Activated CD4-positive, alpha-beta T cell treated with anti-CD3 and anti-CD28 coated beads, Interleukin-2, amount 50 U/mL, for 48 hours (primary cell): ENCODE measurements at regions not wholly inside any gene's neighbourhood (a gene's known extent, or its start where the extent isn't known, plus 50 kb on each side); places are given as distances from the start of the nearest gene placed in this dataset.
"Not testable (repeated sequence)": the region's sequence is repeated elsewhere in the genome, so short reads cannot be mapped to it uniquely, and the experiment has no call there.

Experiments used
- DNase-seq, 2 experiments: peaks; one replicate each; pipeline ENCODE4 v3.0.0-alpha.2; 2020

DNA sequence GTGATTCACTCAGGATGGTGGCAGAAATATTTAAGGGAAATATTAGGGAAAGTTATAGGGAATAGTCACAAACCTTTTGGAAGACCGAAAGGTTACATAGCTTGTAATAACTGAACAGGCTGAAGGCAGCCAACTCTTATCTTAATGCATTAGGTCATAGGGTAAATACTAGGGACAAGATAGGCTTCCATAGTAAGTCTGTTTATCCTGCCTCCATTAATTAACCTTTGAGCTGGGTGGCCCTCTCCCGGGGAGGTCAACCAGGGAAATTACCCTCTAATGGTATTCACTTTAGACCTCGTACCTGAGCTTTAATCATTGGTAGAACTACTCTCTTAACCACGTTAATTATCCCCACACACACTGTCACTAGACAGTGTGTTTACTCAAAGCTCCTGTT lies 981.8 kb downstream of the SLC16A7 start:
- no peak for DNase-seq

DNA sequence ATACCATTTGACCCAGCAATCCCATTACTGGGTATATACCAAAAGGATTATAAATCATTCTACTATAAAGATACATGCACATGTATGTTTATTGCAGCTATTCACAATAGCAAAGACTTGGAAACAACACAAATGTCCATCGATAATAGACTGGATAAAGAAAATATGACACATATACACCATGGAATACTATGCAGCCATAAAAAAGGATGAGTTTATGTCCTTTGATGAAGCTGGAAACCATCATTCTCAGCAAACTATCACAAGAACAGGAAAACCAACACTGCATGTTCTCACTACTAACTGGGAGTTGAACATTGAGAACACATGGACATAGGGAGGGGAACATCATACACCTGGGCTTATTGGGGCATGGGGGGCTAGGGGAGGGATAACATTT lies 991.8 kb downstream of the SLC16A7 start:
- DNase-seq = not testable (repeated sequence)

DNA sequence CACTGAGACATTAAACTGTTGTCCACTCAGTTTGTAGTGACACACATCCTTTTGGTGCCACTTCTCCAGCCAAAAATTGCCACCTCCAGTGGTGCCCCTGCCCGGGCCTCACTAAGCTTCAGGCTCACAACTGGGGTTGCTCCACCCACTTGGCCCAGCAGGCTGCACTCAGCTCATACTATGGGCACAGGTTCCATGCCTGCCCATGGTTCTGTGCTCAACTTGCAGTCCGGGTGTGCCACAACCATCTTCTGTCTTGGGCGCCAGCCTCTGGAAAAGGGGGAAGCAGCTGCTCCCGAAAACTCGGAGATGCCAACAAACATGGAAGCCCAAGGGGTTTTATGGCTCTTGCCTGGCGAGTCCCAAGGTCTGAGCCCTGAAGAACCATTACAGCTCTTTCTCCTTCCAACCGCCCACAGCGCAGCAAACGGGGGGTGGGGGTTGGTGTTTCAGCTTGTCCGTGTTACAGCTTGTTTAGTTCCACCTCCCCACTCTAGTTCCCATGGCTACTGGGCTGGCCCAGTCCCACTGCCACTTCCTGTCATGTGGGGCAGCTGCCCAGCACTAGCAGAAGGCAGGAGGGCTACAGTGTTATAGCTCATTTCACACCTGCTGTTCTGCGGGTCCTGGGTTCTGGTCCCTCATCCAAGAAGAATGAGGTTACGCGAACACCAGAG lies 998.3 kb downstream of the SLC16A7 start:
- no peak for DNase-seq

DNA sequence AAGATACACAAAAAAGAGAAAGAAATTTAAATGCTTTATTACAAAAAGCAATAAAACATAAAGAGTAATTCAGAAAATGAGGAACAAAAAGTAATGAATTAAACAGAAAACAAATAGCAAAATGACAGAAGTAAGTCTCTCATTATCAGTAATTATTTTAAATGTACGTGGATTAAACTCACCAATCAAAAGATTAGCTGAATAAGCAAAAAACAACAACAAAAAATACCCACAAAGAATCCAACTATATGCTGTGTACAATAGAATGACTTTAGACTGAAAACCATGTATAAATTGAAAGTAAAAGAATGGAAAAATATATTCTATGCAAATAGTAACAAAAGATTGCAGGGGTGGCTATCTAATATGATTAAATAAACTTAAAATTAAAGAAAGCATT lies 1006.8 kb downstream of the SLC16A7 start:
- no peak for DNase-seq

DNA sequence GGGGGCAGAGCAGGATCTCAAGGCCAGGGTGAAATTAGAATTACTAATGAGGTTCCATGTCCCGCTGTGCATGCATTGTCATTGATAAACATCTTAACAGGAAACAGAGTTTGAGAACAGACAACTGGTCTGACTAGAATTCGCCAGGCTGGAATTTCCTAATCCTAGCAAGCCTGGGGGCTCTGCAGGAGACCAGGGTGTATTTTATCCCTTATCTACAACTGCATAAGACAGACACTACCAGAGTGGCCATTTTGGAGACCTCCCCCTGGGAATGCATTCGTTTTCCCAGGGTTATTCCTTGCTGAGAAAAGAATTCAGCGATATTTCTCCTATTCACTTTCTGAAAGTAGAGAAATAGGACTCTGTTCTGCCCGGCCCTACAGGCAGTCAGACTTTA lies 1007.6 kb downstream of the SLC16A7 start:
- DNase-seq = not testable (repeated sequence)

DNA sequence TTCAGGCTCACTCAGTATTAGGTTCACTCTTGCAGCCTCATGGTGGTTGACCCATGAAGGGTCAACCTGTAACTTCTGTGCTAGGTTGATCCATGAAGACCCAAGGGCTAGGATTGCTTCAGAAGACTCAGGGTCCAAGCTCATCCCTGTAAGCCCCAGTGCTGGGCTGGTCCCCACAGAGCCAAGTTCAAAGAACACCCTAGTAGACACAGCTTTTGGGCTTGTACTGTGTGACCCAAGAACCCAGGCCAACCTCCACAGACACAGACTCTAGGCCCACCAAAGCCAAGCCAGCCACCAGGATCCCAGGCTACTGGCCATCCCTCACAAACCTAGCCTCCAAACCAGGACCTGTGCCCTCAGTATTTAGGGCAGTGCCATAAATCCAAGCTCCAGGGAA lies 1020.6 kb downstream of the SLC16A7 start:
- no peak for DNase-seq

DNA sequence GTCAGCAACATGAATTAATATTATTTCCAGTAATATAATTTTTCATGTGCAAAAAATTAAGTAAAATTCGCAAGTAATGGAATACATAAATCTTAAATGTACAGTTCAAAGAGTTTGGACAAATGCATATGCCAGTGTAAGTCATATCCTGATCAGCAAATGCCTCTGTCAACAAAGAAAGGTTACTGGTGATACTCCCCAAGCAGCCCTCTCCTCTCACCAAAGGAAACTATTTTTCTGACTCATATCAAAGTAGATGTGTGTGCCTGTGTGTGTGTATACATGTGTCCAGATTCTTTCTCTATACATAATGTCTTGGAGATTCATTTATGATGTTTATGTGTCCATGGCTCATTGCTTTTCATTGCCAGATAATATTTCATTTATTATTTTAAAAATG lies 1035.0 kb downstream of the SLC16A7 start:
- no peak for DNase-seq

DNA sequence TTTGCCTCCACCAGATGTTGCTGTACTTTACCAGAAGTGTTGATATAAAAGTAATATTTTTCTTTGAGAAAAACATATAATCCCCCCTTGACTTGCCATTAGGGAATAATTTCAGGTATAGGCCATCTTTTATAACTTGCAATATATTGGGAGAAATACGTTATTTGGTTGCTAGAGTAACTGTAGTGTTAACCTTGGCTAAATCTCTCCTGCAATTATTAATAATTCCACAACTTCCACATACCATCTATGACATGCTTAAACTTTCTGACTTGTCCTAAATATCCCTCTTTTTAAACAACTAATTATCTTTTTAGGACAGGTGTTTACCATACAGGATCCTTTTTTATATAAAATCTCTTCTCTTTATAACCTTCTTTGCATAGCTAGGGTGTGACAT lies 1048.2 kb downstream of the SLC16A7 start:
- no peak for DNase-seq

DNA sequence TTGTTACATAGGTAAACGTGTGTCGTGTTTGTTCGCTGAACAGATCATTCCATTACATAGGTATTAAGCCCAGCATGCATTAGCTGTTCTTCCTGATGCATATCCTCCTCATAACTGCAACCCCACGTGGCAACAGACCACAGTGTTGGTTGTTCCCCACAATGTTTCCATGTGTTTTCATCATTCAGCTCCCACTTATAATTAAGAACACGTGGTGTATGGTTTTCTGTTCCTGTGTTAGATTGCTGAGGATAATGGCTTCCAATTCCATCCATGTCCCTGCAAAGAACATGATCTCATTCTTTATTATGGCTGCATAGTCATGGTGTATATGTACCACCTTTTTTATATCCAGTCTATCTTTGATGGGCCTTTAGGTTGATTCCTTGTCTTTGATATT lies 1071.1 kb downstream of the SLC16A7 start:
- DNase-seq = no peak

DNA sequence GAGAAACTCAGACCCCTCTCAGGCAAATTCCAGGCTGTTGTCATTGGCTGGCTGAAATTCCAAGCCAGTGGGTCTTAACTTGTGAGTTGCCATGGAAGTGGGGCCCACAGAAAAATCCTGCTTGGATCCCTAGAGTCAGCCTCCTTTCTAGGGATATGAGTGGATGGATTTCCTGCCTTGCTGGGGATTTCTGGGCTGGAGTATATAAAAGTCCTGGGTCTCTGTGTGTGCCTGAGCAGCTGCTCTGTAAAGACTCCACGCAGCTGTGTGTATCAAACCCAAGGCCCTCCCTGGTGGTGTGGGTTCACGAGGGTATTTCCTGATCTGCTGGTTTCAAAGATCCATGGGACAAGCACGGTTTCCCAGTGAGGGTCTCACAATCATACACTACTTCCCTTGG lies 1077.1 kb downstream of the SLC16A7 start:
- no peak for DNase-seq

DNA sequence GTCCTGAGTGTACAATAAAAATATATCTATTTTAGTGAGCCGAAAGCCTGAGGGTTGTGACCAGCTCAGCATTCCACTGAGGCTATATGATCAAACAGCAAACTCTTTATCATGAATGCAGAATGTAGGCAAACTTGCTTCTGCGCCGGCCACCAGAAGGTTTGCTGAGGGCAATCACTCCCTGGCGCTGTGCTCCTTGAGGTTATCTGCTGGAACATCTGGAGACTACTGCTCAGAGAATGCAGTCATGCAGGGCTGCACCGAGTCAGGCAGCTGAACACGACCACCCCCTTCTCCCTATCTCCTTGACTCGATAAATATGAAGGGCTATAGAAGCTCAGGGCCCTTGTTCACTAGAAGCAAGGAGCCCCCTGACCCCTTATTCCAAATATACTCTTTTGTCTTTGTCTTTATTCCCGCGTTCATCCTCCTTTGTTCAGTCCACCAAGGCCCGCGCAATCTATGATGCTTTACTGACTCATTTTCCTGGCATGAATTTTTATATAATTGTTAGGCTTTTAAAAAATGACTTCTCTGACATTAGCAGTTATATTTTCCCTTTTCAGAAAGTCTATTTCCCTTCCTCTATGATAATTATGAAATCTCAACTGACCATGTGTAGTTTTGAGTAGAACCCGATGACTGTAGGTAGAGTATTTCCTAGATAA lies 1089.3 kb downstream of the SLC16A7 start:
- no peak for DNase-seq

DNA sequence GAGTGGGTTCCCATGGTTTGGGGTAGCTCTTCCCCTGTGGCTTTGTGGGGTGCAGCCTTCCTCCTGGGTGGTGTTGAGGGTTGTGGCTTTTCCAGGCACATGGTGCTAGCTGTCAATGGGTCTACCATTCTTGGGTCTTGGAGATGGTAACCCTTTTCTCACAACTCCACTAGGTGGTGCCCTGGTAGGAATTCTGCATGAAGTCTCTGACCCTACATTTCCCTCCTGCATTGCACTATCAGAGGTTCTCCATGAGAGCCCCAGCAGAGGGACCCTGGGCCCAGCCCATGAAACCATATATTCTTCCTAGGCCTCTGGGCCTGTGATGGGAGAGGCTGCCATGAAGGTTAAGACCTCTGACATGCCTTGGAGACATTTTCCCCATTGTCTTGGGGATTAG lies 1093.3 kb downstream of the SLC16A7 start:
- DNase-seq = no peak

DNA sequence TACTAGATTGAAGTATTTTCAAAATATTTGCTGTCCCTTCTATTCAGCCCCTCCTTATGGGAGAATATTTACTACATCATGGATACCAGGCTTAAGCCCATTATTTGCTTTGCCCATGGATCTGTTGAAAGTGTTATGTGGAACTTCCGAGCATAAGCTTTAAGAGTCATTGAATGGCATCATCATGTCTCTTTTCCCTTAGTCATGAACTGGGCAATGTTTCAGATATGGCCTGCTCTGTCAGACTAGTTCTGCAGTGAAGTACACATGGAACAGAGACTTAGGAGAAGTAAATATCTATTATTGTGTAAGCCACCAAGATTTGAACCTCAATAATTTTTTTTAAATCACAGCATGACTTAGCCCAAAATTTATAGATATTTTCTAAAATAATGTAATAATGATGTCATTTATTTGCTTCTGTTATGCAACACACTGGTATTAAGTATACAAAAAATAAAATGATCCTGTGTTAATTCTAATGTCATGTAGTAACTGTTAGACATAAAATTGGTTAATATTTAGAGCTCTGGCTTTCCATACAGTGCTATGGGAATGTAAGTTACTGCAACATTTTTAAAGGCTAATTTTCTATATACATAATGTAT lies 1097.3 kb downstream of the SLC16A7 start:
- DNase-seq = no peak

DNA sequence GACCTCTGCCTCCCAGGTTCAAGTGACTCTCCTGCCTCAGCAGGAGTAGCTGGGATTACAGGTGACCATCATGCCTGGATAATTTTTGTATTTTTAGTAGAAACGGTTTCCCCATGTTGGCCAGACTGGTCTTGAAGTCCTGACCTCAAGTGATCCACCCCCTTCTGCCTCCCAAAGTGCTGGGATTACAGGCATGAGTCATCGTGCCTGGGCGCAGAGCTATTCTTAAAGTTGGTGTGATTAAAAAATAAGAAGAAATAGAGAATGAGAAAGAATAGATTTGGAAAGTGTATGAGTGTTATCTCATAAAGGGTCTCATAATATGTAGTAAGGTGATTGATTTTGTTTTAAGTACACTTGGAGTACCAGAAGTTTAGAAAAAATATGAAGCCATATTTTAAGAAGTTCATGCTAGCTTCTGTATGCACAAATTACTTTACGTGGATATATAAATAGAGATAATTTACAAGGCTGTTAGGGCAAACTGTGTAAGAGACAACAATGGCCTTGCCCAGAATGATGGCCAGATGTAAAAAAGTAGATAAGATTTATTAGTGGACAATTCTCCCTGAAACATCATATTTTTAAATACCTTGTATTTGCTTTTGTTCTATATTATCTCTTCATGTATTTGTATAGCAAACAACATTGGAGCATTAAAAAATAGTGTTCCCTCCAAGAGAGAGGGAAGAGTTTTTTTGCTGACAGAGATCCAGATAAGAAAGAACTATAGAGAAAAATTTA lies 1108.5 kb downstream of the SLC16A7 start:
- no peak for DNase-seq

DNA sequence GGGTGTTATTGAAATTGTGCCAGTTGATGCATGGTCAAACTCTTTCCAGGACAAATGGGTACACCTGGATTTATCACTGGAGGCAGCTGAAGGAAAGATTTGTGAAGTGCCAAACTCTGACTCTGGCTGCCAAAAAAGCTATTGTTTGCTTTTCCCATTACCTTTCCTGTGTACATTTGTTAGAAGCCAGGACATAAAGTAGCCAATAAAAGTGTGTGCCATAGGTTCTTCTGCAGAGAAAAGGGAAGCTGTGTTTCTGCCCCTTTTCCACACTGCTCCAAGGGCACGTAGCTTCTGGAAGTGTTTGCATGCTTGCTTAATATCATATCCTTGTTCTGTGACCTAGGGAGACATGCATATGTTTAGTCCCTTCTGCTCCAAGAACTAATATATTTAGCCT lies 1114.4 kb downstream of the SLC16A7 start:
- no peak for DNase-seq

DNA sequence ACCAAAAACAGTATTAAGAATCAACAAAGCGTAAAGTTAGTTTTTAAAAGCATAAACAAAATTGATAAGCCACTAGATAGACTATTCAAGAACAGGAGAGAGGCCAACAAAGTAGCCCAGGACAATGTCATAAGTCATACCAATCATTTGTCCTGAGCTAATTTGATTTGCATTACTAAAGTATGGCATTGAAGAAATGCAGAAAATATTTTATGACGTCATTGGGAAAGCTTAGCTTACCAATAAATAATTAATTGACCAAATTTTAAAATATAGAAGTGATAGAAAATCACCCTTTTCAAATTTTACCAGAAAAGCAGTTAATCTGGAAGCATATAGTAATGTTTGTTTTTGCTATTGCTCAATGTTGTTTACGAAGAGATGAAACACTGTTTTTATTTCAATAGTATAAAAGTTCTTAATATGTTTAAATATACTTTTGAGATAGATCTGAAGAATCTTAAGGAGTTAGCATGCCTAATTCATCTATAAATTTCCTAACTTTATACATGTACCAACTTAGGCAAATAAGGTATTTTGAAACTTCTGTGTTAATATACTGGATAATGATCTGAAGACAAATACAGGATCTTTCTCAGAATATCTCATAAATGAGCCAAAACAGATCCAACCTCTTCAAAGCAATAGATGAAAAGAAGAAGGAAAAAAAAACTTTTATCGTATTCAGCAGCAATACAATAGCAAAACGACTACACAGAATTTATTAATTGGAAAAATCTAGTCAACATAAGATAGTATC lies 1118.5 kb downstream of the SLC16A7 start:
- DNase-seq = no peak

DNA sequence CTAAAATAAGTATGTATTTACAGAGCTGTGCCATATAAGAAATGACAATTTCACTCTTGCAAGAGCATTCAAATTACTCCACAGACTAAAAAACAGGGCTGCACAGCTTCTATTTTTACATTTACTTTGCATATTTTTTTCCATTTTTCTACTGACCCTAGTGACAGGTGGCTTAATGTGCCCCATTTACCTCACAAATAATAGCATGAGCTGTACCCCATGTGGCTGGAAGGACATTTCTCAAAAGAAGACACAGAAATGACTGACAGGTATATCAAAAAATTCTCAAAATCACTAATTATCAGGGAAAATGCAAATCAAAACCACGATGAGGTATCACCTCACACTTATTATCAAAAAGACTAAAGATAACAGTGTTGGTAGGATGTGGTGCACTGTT lies 1128.6 kb downstream of the SLC16A7 start:
- no peak for DNase-seq

DNA sequence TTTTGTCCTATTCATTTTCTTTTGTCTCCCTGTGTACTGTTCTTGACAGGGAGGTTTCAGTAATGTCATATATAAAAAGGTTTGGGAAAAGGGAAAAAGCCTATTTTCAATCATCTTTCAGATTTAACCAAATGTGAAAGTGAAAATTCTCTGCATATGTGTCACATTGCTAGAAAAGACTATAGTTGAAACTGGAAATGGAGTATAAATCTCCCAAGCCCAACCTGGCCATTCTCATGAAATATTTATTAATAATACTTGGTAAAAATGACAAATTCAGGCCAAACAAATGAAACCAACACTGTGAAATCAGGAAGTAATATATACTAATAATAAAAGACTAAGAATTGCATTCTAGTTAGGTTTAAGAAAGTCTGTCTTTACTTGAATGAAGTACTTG lies 1129.2 kb downstream of the SLC16A7 start:
- no peak for DNase-seq

DNA sequence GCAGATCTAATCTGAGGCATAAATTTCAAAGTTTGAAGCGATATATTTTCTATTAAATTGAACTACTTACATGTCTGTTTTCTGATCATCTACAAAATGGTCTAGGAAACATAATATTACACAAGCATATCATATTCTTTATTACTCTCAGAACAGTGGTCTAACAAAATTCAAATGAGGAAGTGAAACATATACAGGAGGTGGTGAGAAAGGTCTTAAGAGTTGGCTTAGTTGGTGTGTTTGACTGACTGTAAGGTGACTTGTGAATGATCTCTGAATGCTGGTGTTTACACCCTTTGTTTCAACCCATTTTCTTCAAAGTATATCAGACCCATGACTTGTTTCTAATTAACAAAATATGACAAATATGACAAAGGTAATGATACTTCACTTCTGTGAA lies 1156.8 kb downstream of the SLC16A7 start:
- no peak for DNase-seq

DNA sequence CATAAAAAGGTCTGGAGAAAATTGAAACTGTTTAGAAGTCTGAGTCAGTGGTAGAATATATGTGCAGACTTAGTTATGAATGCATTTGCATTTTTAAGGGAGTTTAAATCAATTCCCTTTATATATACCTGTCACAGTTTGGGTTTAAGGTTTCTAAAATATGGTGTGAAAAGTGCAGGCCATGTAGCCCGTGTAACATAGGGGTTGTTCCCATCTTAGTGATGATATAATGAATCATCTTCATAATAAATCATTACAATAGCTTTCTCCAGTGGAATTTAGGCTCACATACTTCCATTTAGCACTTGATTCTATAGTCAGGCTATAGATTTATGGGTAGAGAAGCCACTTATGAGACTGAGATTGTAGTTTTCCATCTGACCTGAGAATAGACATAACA lies 1162.4 kb downstream of the SLC16A7 start:
- no peak for DNase-seq

DNA sequence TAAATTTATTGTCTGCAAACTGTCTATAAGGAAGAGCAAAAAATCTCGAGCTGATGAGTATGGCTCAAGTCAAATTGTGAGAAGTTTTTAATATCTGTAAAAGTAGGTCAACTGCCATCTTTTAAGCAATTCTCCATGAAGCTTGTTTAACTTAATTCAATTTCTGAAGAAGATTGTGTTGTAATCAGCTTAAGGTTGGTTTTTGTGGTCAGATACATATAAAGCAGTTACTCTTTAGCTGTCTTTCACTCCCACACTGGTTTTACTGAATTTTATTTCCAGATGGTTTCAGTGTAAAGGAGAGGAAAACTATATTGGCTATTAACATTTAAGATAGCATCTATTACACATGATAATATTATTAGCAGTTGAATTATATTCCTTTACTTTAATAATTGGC lies 1165.1 kb downstream of the SLC16A7 start:
- no peak for DNase-seq

DNA sequence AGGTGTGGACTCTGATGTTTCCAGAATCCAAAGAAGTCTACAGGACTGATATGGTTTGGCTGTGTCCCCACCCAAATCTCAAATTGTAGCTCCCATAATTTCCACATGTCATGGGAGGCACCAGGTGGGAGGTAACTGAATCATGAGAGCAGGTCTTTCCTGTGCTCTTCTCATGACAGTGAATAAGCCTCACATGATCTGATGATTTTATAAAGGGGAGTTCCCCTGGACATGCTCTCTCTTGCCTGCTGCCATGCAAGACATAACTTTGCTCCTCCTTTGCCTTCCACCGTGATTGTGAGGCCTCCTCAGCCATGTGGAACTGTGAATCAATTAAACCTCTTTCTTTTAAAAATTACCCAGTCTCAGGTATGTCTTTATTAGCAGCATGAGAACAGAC lies 1205.3 kb downstream of the SLC16A7 start:
- DNase-seq = not testable (repeated sequence)

DNA sequence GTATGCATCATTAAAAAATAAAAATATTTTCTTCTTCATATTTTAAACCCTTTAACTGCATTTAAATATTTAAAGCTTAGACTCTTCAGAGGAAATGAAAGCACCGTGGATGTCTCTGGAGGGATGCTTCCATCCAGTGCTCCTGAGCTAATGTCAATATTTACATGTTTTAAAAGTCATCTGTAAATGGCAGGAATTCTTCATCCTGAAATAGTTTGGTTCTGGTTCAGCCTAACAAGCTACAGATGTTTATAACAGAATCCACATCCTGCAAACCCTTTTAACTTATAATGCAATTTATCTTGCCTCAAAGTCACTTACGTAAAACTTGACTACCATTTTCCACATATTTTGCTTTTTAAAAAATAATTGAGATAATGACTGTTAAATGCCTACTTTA lies 1207.3 kb downstream of the SLC16A7 start:
- no peak for DNase-seq
